Type B pancreatic cell (in vitro differentiated cells): ENCODE measurements at regions not wholly inside any gene's neighbourhood (a gene's known extent, or its start where the extent isn't known, plus 50 kb on each side); places are given as distances from the start of the nearest gene placed in this dataset.

Experiments used
- DNase-seq: peaks from one replicate; pipeline ENCODE4 v3.0.0; 2021; ENCODE audit warnings: mixed read lengths; ENCODE audit not compliant: unreplicated experiment; ENCODE audit errors: extremely low spot score
- H3K27ac Mint-ChIP-seq: 2 replicates; pipeline ENCODE4 v1.8.0; 2021; ENCODE audit warnings: mild to moderate bottlenecking, mixed read lengths
- H3K27me3 Mint-ChIP-seq: 2 replicates; pipeline ENCODE4 v1.8.0; 2021; ENCODE audit warnings: mixed read lengths
- H3K36me3 Mint-ChIP-seq: 2 replicates; pipeline ENCODE4 v1.8.0; 2021; ENCODE audit warnings: mixed read lengths
- H3K4me1 Mint-ChIP-seq: one replicate; pipeline ENCODE4 v1.8.0; 2021; ENCODE audit warnings: mixed read lengths; ENCODE audit not compliant: unreplicated experiment
- H3K4me3 Mint-ChIP-seq: 2 replicates; pipeline ENCODE4 v1.8.0; 2021; ENCODE audit warnings: mild to moderate bottlenecking, mixed read lengths
- H3K9me3 Mint-ChIP-seq: 2 replicates; pipeline ENCODE4 v1.8.0; 2021; ENCODE audit warnings: mixed read lengths
- TF ChIP-seq, protein P1 (sequence below): fragments of 200-600 bp; sonication (generic); conservative IDR thresholded peaks from 2 replicates; pipeline ENCODE4 v1.5.0; 2021; ENCODE audit warnings: antibody characterized with exemption, mild to moderate bottlenecking

DNA sequence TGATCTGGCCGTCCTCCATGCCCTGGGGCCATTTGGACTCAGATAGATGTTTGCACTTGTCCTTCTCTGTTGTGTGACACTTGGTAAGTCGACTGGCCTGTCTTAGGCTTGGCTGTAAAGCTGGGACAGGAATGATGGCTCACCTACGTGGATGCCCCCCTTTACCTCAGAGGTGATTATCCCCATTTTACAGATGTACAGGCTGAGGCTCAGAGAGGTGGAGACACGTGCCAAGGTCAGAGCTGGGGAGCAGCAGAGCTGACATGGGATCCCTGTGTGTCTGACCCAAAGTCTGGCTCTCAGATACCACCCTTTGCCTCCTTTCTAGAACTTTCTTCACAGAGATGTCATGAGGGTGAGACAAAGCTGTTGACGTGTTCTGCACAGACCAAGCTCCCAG lies 71.3 kb upstream of the CIBAR2 start:
- Mint-ChIP-seq H3K27ac (no peak overlapping the region), H3K27me3 (no peaks in the 10 kb centered on the region), H3K4me1 (peaks cover 12% of the 10 kb centered on the region), H3K36me3 (peaks cover 26% of the 10 kb centered on the region), H3K4me3 (no peak overlapping the region), H3K9me3 (peaks cover 7% of the 10 kb centered on the region)
- no peak for DNase-seq
- TF ChIP-seq, protein P1, sequence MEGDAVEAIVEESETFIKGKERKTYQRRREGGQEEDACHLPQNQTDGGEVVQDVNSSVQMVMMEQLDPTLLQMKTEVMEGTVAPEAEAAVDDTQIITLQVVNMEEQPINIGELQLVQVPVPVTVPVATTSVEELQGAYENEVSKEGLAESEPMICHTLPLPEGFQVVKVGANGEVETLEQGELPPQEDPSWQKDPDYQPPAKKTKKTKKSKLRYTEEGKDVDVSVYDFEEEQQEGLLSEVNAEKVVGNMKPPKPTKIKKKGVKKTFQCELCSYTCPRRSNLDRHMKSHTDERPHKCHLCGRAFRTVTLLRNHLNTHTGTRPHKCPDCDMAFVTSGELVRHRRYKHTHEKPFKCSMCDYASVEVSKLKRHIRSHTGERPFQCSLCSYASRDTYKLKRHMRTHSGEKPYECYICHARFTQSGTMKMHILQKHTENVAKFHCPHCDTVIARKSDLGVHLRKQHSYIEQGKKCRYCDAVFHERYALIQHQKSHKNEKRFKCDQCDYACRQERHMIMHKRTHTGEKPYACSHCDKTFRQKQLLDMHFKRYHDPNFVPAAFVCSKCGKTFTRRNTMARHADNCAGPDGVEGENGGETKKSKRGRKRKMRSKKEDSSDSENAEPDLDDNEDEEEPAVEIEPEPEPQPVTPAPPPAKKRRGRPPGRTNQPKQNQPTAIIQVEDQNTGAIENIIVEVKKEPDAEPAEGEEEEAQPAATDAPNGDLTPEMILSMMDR, result no peak

DNA sequence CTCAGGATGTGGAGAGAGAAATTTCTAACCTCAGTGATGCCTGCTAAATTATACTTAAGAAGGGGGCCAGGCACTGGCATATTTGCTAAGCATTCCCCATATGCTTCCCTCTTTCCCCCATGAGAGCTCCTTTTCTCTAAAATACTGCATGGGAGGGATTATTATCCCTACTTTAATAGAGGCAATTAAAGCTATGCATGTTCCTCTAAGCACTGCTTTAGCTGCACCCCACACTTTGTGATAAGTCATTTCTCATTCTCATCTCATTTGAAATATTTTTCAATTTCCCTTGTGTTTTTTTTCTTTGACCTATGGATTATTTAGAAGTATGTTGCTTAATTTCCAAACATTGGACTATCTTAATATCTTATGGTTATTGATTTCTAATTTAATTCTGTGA lies 72.1 kb upstream of the CIBAR2 start:
- no peak for DNase-seq
- Mint-ChIP-seq H3K27ac (no peak overlapping the region), H3K36me3 (peaks cover 31% of the 10 kb centered on the region), H3K9me3 (peaks cover 7% of the 10 kb centered on the region), H3K4me1 (peaks cover 8% of the 10 kb centered on the region), H3K27me3 (no peaks in the 10 kb centered on the region), H3K4me3 (no peak overlapping the region)
- TF ChIP-seq, protein P1, result no peak

DNA sequence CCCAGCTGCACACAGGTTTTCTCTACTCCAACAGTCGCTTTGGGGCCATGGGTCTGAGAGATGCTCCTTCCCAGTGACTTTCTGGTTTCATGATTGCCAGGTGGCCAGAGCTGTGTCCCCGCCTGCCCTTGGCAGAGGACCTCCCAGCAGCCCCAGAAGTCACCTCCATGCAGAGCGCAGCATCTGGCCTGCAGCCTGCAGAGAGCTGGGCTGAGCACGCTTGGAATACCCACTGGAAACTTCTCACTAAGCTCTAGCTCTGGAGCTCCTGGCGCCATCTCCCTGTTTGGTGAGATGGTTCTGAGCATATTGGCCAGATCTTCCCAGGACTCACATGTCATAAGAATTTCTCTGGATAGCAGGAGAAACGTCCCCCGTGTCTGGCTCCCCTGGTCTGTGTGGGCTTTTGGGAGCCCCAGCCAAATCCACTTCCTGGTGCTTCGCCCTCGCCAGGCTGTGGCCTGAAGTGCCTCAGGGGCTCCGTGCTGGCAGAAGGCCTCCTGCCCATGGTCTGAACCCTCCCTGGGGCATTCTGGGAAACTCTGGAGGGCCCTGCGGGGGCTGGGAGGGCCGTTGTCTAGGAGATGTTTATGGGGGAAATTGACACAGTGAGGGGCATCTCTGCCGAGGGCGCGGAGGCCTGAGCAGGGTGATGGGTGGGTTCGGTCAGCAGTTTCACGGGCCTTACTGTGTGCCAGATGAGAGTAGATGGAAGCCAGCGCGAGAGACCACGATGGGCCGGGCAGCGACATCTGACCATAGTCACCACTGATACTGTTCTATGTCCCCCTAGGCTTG lies 73.2 kb upstream of the CIBAR2 start:
- Mint-ChIP-seq H3K36me3 (peaks cover 37% of the 10 kb centered on the region), H3K9me3 (peaks cover 13% of the 10 kb centered on the region), H3K27ac (no peak overlapping the region)

DNA sequence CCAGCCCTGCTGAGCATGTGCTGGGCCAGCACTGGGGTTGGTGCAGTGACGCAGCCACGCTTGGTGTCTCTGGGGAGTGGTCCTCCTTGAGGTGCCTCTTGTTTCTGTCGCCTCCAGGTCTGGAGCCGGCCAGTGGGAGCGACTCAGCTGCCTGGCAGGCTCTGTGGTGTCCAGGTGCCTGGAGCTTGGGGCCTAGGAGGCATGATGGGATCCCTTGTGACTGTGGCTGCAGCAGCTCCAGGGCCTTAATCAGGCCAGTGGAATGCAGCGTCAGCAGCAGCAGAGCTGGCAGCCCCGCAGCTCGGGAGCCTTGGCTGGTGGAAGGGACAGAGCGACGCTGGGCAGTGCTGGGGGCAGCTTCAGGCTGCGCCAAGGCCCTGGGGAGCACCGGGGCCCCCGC lies 74.7 kb upstream of the CIBAR2 start:
- H3K27me3 Mint-ChIP-seq, result no peaks in the 10 kb centered on the region

More for the DNA sequence above, 73.2 kb upstream of the CIBAR2 start:
- no peak overlapping the region for H3K4me3 Mint-ChIP-seq
- no peaks in the 10 kb centered on the region for H3K27me3 Mint-ChIP-seq
- no peak for DNase-seq
- peaks cover 7% of the 10 kb centered on the region for H3K4me1 Mint-ChIP-seq
- TF ChIP-seq, protein P1, result no peak

DNA sequence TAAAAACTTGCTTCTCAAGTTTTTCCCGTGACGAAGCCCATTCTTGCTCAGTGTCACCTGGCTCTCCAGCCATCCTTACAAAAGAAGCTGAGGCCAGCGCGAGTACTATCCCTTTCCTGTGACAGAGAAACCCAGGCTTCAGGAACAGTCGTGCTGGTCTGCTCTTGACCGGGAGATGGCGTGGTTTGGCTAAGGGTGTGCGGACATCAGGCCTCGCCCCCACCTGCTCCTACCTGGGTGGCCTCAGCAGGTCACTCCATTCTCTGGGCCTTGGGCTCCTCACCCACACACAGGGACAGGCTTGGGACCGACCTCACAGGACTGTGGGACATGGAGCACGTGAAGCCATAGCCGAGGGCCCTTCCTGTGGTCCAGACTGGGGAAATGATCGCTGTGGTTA lies 75.2 kb upstream of the CIBAR2 start:
- TF ChIP-seq, protein P1, result no peak
- H3K4me1 Mint-ChIP-seq, result peaks cover 19% of the 10 kb centered on the region
- H3K4me3 Mint-ChIP-seq, result no peak overlapping the region
- H3K27me3 Mint-ChIP-seq, result no peaks in the 10 kb centered on the region
- peaks cover 13% of the 10 kb centered on the region for H3K9me3 Mint-ChIP-seq
- peaks cover 41% of the 10 kb centered on the region for H3K36me3 Mint-ChIP-seq
- DNase-seq, result no peak
- H3K27ac Mint-ChIP-seq, result no peak overlapping the region

More for the DNA sequence above, 74.7 kb upstream of the CIBAR2 start:
- Mint-ChIP-seq H3K4me3 (no peak overlapping the region), H3K36me3 (peaks cover 41% of the 10 kb centered on the region), H3K27ac (no peak overlapping the region), H3K4me1 (peaks cover 16% of the 10 kb centered on the region), H3K9me3 (peaks cover 13% of the 10 kb centered on the region)
- DNase-seq, result no peak
- TF ChIP-seq, protein P1, result no peak
